Right lobe of liver (tissue), 6 donors: ENCODE measurements at regions not wholly inside any gene's neighbourhood (a gene's known extent, or its start where the extent isn't known, plus 50 kb on each side); places are given as distances from the start of the nearest gene placed in this dataset.

Experiments
- ATAC-seq, 4 donors: fragments of 200-7000 bp; cut with Tn5 transposase; one replicate each; pipeline ENCODE4 v1.9.1; 2020; ENCODE audit warnings: mild to moderate bottlenecking in 4 of 4, moderate library complexity in 4 of 4
- DNase-seq, 3 donors: peaks; one replicate each; pipeline ENCODE4 v3.0.0-alpha.2; 2020
- H3K27ac ChIP-seq, 3 donors: fragments of 200-600 bp; one replicate each; pipeline ENCODE4 v1.8.0; 2022
- H3K27me3 ChIP-seq, 2 donors: fragments of 200-600 bp; one replicate each; pipeline ENCODE4 v1.8.0; 2022
- H3K36me3 ChIP-seq, 4 donors: fragments of 200-600 bp; sonication (generic) in 1 of 4; one replicate each; pipeline versions ENCODE4 v1.5.1 to v1.8.0; 2017 to 2022; ENCODE audit warnings: control low read depth in 1 of 4
- H3K4me1 ChIP-seq, 4 donors: fragments of 200-600 bp; sonication (generic) in 1 of 4; one replicate each; pipeline versions ENCODE4 v1.5.1 to v1.8.0; 2017 to 2022; ENCODE audit warnings: control low read depth in 1 of 4
- H3K4me3 ChIP-seq, 3 donors: fragments of 200-600 bp; one replicate each; pipeline ENCODE4 v1.8.0; 2022
- H3K9me3 ChIP-seq, 4 donors: fragments of 200-600 bp; sonication (generic) in 1 of 4; one replicate each; pipeline versions ENCODE4 v1.5.1 to v1.8.0; 2017 to 2022; ENCODE audit warnings: control low read depth in 1 of 4
- POLR2A ChIP-seq: fragments of 450-650 bp; IDR thresholded peaks from one replicate; pipeline ENCODE4 v1.6.1; 2017; ENCODE audit warnings: antibody characterized with exemption, mild to moderate bottlenecking
- WGBS: methylation state at CpG from one replicate; pipeline ENCODE4 v1.1.6; 2018; ENCODE audit warnings: low coverage, low lambda C conversion rate; ENCODE audit not compliant: insufficient coverage; ENCODE audit errors: missing lambda C conversion rate; 5-methylcytosine and 5-hydroxymethylcytosine counted together
- intact Hi-C, 2 donors: fragments of 100-400 bp; cut with DNase I; formaldehyde crosslinking; loops; one replicate each; pipeline versions ENCODE4 v1.11.2 to v1.14.1; 2022
- TF ChIP-seq, protein P1 (sequence below), 4 donors: fragments of 200-600 bp in 3 of 4; fragments of 450-650 bp in 1 of 4; IDR thresholded peaks; one replicate each; pipeline versions ENCODE4 v1.5.1 to v1.8.0; 2016 to 2022; ENCODE audit warnings: antibody characterized with exemption in 4 of 4, mild to moderate bottlenecking in 2 of 4
- donor health status: DM: no; HTN: yes; CAD: no.
- donor health status: DM: no; HTN: no; CAD: no.
- donor health status: DM: no; HTN: no; CAD: no.
- donor health status: DM: no; HTN: yes; CAD: no.
- donor health status: DM: no; HTN: yes; CAD: no.

GRCh38 chr11:119483341-119483880 lies 60.4 kb upstream of the THY1 start:
- Histone ChIP-seq H3K36me3 (no peaks in the 10 kb centered on the region), H3K4me1 (peaks cover 0 to 3% (median 0%) of the 10 kb centered on the region in 4 donors), H3K9me3 (no peaks in the 10 kb centered on the region), H3K4me3 (no peak overlapping the region), H3K27ac (no peak overlapping the region), H3K27me3 (no peaks in the 10 kb centered on the region)
- WGBS: 94% methylated on average over 3 of the region's 11 CpGs
- DNase-seq: peak in 1 of 3 donors; percentile 26
- intact Hi-C loops: loop anchor here (5.0 to 10.0 kb wide), 4 partner anchors 51 to 629 kb away; no protein-coding TSS in a partner anchor
- no peak for TF ChIP-seq POLR2A
- TF ChIP-seq, protein P1, sequence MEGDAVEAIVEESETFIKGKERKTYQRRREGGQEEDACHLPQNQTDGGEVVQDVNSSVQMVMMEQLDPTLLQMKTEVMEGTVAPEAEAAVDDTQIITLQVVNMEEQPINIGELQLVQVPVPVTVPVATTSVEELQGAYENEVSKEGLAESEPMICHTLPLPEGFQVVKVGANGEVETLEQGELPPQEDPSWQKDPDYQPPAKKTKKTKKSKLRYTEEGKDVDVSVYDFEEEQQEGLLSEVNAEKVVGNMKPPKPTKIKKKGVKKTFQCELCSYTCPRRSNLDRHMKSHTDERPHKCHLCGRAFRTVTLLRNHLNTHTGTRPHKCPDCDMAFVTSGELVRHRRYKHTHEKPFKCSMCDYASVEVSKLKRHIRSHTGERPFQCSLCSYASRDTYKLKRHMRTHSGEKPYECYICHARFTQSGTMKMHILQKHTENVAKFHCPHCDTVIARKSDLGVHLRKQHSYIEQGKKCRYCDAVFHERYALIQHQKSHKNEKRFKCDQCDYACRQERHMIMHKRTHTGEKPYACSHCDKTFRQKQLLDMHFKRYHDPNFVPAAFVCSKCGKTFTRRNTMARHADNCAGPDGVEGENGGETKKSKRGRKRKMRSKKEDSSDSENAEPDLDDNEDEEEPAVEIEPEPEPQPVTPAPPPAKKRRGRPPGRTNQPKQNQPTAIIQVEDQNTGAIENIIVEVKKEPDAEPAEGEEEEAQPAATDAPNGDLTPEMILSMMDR (IDR thresholded peaks at IDR 0.05): no peak
- ATAC-seq: no peak

DNA sequence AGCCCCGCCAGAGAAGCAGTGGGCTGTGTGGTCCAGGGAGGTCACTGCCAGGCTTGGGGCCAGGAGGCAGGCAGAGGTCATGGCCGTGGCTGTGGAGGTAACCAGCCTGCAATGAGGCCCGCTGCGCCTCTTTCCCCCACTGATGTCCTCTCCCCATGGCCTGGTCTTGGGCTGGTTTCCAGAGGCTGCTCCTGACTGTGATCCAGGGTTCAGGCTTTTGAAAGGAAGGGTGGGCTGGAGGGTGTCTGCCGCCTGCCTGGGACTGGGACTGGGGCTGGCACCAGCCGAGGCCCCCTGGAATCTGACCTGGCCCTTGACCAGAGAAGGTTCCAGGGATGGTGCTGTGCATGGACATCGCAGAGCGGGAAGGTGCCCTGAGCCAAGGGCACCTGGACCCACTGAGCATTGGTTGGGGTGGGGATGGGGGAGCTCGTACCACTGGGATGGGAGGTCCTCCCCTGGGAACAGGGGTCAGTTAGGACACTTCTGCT lies 59.6 kb upstream of the THY1 start:
- ATAC-seq (no peak), DNase-seq (peak in 1 of 3 donors; percentile 39)
- H3K4me3 ChIP-seq: no peak overlapping the region
- H3K9me3 ChIP-seq: no peaks in the 10 kb centered on the region
- no CpG with 5 or more reads among the region's 9 CpGs for WGBS
- no peaks in the 10 kb centered on the region for H3K27me3 ChIP-seq
- H3K4me1 ChIP-seq: peaks cover 0 to 3% (median 0%) of the 10 kb centered on the region in 4 donors
- no peak for TF ChIP-seq POLR2A
- TF ChIP-seq, protein P1 (IDR thresholded peaks at IDR 0.05): no peak
- no peak overlapping the region for H3K27ac ChIP-seq
- intact Hi-C loops: loop anchor here (5.0 to 10.0 kb wide), 4 partner anchors 52 to 630 kb away; no protein-coding TSS in a partner anchor
- no peaks in the 10 kb centered on the region for H3K36me3 ChIP-seq

DNA sequence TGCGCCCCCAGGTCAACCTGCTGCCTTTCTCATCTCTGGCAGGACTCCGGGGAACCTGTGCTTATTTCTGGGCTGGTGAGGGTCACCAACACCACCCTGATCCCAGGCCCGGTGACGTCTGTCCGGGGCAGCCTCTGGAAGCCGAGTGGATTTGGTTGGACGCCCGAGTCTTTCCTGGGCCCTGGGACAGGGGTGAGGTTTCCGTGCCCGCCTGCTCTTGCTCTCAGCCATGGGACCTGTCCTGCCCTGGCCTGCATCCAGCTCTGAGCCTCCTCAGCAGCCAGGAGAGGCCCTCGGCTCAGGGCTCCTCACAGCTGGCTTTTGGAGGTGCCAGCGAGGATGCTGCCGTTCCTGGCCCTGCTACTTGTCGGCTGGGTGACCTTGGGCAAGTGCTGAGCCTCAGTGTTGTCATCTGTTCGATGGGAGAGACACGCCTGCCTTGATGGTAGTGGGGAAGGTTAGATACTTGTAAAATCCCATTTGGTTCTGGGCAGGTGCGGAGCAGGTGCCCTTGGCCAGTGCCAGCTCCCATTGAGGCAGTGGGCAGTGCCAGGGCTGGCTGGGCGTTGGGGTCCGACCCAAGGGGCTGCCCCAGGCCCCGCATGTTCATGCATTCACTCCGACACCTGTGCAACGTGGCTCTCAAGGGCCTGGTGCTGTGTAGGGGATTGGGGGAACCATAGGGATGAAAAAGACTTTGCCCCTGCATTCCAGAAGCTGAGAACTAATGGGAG lies 58.9 kb upstream of the THY1 start:
- intact Hi-C loops: loop anchor here (5.0 to 10.0 kb wide), 4 partner anchors 53 to 630 kb away; no protein-coding TSS in a partner anchor
- Histone ChIP-seq H3K36me3 (no peaks in the 10 kb centered on the region), H3K27me3 (no peaks in the 10 kb centered on the region), H3K4me1 (peaks cover 0 to 3% (median 0%) of the 10 kb centered on the region in 4 donors), H3K4me3 (no peak overlapping the region), H3K9me3 (no peaks in the 10 kb centered on the region), H3K27ac (no peak overlapping the region)
- no peak for TF ChIP-seq POLR2A
- TF ChIP-seq, protein P1 (IDR thresholded peaks at IDR 0.05): no peak
- peak; percentile 3 to 29 (median 26) for ATAC-seq
- 64% methylated on average over 4 of the region's 22 CpGs for WGBS
- DNase-seq: peak in 1 of 3 donors; percentile 51

DNA sequence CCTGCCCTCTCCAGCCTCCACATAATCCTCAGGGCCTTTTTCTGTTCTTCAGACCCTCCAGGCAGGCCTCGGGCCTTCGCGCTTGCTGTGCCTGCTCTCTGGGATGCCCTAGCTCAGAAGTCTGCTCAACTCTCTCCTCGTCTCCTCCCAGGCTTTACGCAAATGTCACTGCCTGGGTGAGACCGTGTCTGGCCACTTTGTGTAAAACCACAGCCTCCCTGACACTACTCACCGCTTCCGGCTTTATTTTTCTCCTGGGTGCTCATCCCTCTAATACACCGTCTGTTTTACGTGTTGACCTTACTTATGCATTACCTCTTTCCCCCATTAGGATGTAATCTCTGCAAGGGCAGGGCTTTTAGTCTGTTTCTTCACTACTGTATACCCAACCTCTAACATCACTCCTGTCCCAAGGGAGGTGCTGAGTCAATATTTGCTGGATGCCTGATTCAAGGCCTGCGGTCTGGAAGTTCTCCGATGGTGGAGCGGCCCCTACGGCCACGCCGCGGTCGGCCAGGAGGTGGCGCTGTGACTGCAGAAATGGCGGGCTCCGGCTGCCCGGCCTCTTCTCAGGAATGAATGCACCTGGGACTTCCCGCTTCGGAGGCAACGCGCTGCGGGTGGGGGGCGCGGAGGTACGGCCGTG lies 58.2 kb upstream of the THY1 start:
- TF ChIP-seq POLR2A: no peak
- TF ChIP-seq, protein P1 (IDR thresholded peaks at IDR 0.05): peak in 3 of 4 donors; percentile 97 to 99 (median 99)
- intact Hi-C loops: loop anchor here (5.0 to 10.0 kb wide), 4 partner anchors 54 to 631 kb away; no protein-coding TSS in a partner anchor
- Histone ChIP-seq H3K27ac (no peak overlapping the region), H3K9me3 (no peaks in the 10 kb centered on the region), H3K36me3 (no peaks in the 10 kb centered on the region), H3K27me3 (no peaks in the 10 kb centered on the region), H3K4me3 (no peak overlapping the region), H3K4me1 (peaks cover 0 to 3% (median 0%) of the 10 kb centered on the region in 4 donors)
- ATAC-seq: peak; percentile 93 to 99 (median 96)
- DNase-seq: peak; percentile 80 to 84 (median 82)
- WGBS: 27% methylated on average over 22 of the region's 31 CpGs
